ENCODE measurements at regions not wholly inside any gene's neighbourhood (a gene's known extent, or its start where the extent isn't known, plus 50 kb on each side); places are given as distances from the start of the nearest gene placed in this dataset.
"Not testable (repeated sequence)": the region's sequence is repeated elsewhere in the genome, so short reads cannot be mapped to it uniquely, and the experiment has no call there.

GRCh38 chr2:377414-377813 is 89.5 kb upstream of the ALKAL2 start:
- H3K4me3 ChIP-seq = no peak overlapping the region
- H3K27ac ChIP-seq = no peak overlapping the region

- Histone ChIP-seq H3K4me3 (no peak overlapping the region), H3K27ac (peak overlapping the region in 2 of 21 experiments; percentile 31 to 51)
Observed at GRCh38 chr2:375956-376307, 88.0 kb upstream of the ALKAL2 start.

- H3K4me3 ChIP-seq = no peak overlapping the region
- peak overlapping the region in 2 of 21 experiments; percentile 31 to 51 for H3K27ac ChIP-seq
Observed at GRCh38 chr2:375270-375955, 87.5 kb upstream of the ALKAL2 start.

GRCh38 chr2:368386-368785 is 80.5 kb upstream of the ALKAL2 start:
- no peak overlapping the region for H3K4me3 ChIP-seq
- H3K27ac ChIP-seq = no peak overlapping the region

- Histone ChIP-seq H3K27ac (no peak overlapping the region), H3K4me3 (no peak overlapping the region)
Observed at GRCh38 chr2:367246-367645, 79.4 kb upstream of the ALKAL2 start.

- H3K27ac ChIP-seq = no peak overlapping the region
- no peak overlapping the region for H3K4me3 ChIP-seq
Observed at GRCh38 chr2:366706-367105, 78.8 kb upstream of the ALKAL2 start.

GRCh38 chr2:365367-366275 is 77.7 kb upstream of the ALKAL2 start:
- Histone ChIP-seq H3K4me3 (no peak overlapping the region), H3K27ac (no peak overlapping the region)

GRCh38 chr2:363824-364470 is 76.1 kb upstream of the ALKAL2 start:
- Histone ChIP-seq H3K4me3 (no peak overlapping the region), H3K27ac (no peak overlapping the region)

GRCh38 chr2:362924-363323 is 75.0 kb upstream of the ALKAL2 start:
- H3K4me3 ChIP-seq = no peak overlapping the region
- no peak overlapping the region for H3K27ac ChIP-seq

- H3K4me3 ChIP-seq = no peak overlapping the region
- H3K27ac ChIP-seq = no peak overlapping the region
Observed at GRCh38 chr2:360124-360523, 72.2 kb upstream of the ALKAL2 start.

GRCh38 chr2:359047-359446 is 71.2 kb upstream of the ALKAL2 start:
- H3K27ac ChIP-seq = no peak overlapping the region
- no peak overlapping the region for H3K4me3 ChIP-seq

- Histone ChIP-seq H3K4me3 (no peak overlapping the region), H3K27ac (no peak overlapping the region)
Observed at GRCh38 chr2:357811-358210, 69.9 kb upstream of the ALKAL2 start.

- H3K4me3 ChIP-seq, H3K27ac ChIP-seq: not testable (repeated sequence)
Observed at GRCh38 chr2:356304-356703, 68.4 kb upstream of the ALKAL2 start.

- H3K4me3 ChIP-seq = no peak overlapping the region
- no peak overlapping the region for H3K27ac ChIP-seq
Observed at GRCh38 chr2:355773-356172, 67.9 kb upstream of the ALKAL2 start.

GRCh38 chr2:352696-353095 is 64.8 kb upstream of the ALKAL2 start:
- Histone ChIP-seq H3K4me3 (no peak overlapping the region), H3K27ac (no peak overlapping the region)

GRCh38 chr2:349390-349789 is 61.5 kb upstream of the ALKAL2 start:
- H3K4me3 ChIP-seq = no peak overlapping the region
- no peak overlapping the region for H3K27ac ChIP-seq

GRCh38 chr2:348361-348916 is 60.5 kb upstream of the ALKAL2 start:
- no peak overlapping the region for H3K27ac ChIP-seq
- H3K4me3 ChIP-seq = no peak overlapping the region

- no peak overlapping the region for H3K4me3 ChIP-seq
- H3K27ac ChIP-seq = no peak overlapping the region
Observed at GRCh38 chr2:344811-345210, 56.9 kb upstream of the ALKAL2 start.

- H3K27ac ChIP-seq = no peak overlapping the region
- H3K4me3 ChIP-seq = no peak overlapping the region
Observed at GRCh38 chr2:343355-343754, 55.5 kb upstream of the ALKAL2 start.

- H3K4me3 ChIP-seq = no peak overlapping the region
- no peak overlapping the region for H3K27ac ChIP-seq
Observed at GRCh38 chr2:341912-342311, 54.0 kb upstream of the ALKAL2 start.
